Breast epithelium (tissue), 4 donors: ENCODE measurements at regions not wholly inside any gene's neighbourhood (a gene's known extent, or its start where the extent isn't known, plus 50 kb on each side); places are given as distances from the start of the nearest gene placed in this dataset.

ENCODE experiments used
- DNase-seq, 2 donors: peaks; one replicate each; pipeline ENCODE4 v3.0.0-alpha.2; 2019; ENCODE audit warnings: low spot score in 2 of 2
- H3K27ac ChIP-seq, 2 donors: fragments of 200-600 bp; sonication (generic) in 1 of 2; one replicate each; pipeline ENCODE4 v1.5.1; 2016 to 2019; ENCODE audit warnings: mild to moderate bottlenecking in 1 of 2
- H3K27me3 ChIP-seq, 2 donors: fragments of 200-600 bp; sonication (generic) in 1 of 2; one replicate each; pipeline versions ENCODE4 v1.5.1 to v1.6.0; 2017 to 2019; ENCODE audit warnings: control low read depth in 1 of 2, mild to moderate bottlenecking in 1 of 2
- H3K36me3 ChIP-seq: fragments of 200-600 bp; one replicate; pipeline ENCODE4 v1.5.1; 2019
- H3K4me1 ChIP-seq, 2 donors: fragments of 200-600 bp; sonication (generic); one replicate each; pipeline ENCODE4 v1.5.1; 2016 to 2019; ENCODE audit warnings: control low read depth in 1 of 2
- H3K4me3 ChIP-seq, 3 donors: fragments of 200-600 bp; sonication (generic); 1 replicate in 2 of 3; 2 replicates in 1 of 3; pipeline ENCODE4 v1.5.1; 2016 to 2019; ENCODE audit warnings: mild to moderate bottlenecking in 3 of 3, moderate library complexity in 2 of 3
- H3K9me3 ChIP-seq, 2 donors: fragments of 200-600 bp; sonication (generic) in 1 of 2; one replicate each; pipeline ENCODE4 v1.5.1; 2016 to 2019; ENCODE audit warnings: control low read depth in 1 of 2
- POLR2A ChIP-seq: fragments of 450-650 bp; IDR thresholded peaks from one replicate; pipeline ENCODE4 v1.6.1; 2016; ENCODE audit warnings: antibody characterized with exemption, mild to moderate bottlenecking, moderate library complexity
- POLR2AphosphoS5 ChIP-seq, 3 donors: sonication (generic); formaldehyde crosslinking; IDR thresholded peaks; one replicate each; pipeline ENCODE4 v1.6.1; 2017; ENCODE audit warnings: antibody characterized with exemption in 3 of 3
- intact Hi-C: fragments of 100-400 bp; cut with DNase I; formaldehyde crosslinking; loops from one replicate; pipeline ENCODE4 v1.15.1; 2023; ENCODE audit warnings: low total_unique reads
- TF ChIP-seq, protein P1 (sequence below), 3 donors: fragments of 450-650 bp; IDR thresholded peaks; one replicate each; pipeline ENCODE4 v1.5.1; 2016 to 2017; ENCODE audit warnings: antibody characterized with exemption in 3 of 3, mild to moderate bottlenecking in 3 of 3, moderate library complexity in 3 of 3

- Histone ChIP-seq H3K9me3 (peaks cover 0 to 3% of the 10 kb centered on the region in 2 donors), H3K4me1 (no peaks in the 10 kb centered on the region), H3K27me3 (no peaks in the 10 kb centered on the region), H3K4me3 (no peak overlapping the region), H3K27ac (no peak overlapping the region), H3K36me3 (no peaks in the 10 kb centered on the region)
- intact Hi-C loops: no loop called here
- no peak for TF ChIP-seq POLR2AphosphoS5 (IDR thresholded peaks at IDR 0.05)
- TF ChIP-seq, protein P1, sequence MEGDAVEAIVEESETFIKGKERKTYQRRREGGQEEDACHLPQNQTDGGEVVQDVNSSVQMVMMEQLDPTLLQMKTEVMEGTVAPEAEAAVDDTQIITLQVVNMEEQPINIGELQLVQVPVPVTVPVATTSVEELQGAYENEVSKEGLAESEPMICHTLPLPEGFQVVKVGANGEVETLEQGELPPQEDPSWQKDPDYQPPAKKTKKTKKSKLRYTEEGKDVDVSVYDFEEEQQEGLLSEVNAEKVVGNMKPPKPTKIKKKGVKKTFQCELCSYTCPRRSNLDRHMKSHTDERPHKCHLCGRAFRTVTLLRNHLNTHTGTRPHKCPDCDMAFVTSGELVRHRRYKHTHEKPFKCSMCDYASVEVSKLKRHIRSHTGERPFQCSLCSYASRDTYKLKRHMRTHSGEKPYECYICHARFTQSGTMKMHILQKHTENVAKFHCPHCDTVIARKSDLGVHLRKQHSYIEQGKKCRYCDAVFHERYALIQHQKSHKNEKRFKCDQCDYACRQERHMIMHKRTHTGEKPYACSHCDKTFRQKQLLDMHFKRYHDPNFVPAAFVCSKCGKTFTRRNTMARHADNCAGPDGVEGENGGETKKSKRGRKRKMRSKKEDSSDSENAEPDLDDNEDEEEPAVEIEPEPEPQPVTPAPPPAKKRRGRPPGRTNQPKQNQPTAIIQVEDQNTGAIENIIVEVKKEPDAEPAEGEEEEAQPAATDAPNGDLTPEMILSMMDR (IDR thresholded peaks at IDR 0.05): no peak
- no peak for TF ChIP-seq POLR2A
- DNase-seq: no peak
Observed at GRCh38 chr3:180820400-180820799, 92.1 kb upstream of the FXR1 start.

GRCh38 chr3:180825964-180826363 lies 86.5 kb upstream of the FXR1 start:
- intact Hi-C loops: no loop called here
- H3K4me3 ChIP-seq: no peak overlapping the region
- H3K4me1 ChIP-seq: no peaks in the 10 kb centered on the region
- no peak for DNase-seq
- H3K27me3 ChIP-seq: no peaks in the 10 kb centered on the region
- no peaks in the 10 kb centered on the region for H3K36me3 ChIP-seq
- TF ChIP-seq, protein P1 (IDR thresholded peaks at IDR 0.05): no peak
- TF ChIP-seq POLR2AphosphoS5 (IDR thresholded peaks at IDR 0.05) (no peak), POLR2A (no peak)
- H3K27ac ChIP-seq: no peak overlapping the region
- H3K9me3 ChIP-seq: no peaks in the 10 kb centered on the region

GRCh38 chr3:180827171-180827570 lies 85.3 kb upstream of the FXR1 start:
- H3K27me3 ChIP-seq: no peaks in the 10 kb centered on the region
- no peaks in the 10 kb centered on the region for H3K4me1 ChIP-seq
- H3K9me3 ChIP-seq: no peaks in the 10 kb centered on the region
- no peak overlapping the region for H3K4me3 ChIP-seq
- no peak overlapping the region for H3K27ac ChIP-seq
- TF ChIP-seq, protein P1 (IDR thresholded peaks at IDR 0.05): no peak
- no peak for TF ChIP-seq POLR2A
- no peak for TF ChIP-seq POLR2AphosphoS5 (IDR thresholded peaks at IDR 0.05)
- intact Hi-C loops: no loop called here
- no peaks in the 10 kb centered on the region for H3K36me3 ChIP-seq
- no peak for DNase-seq

DNA sequence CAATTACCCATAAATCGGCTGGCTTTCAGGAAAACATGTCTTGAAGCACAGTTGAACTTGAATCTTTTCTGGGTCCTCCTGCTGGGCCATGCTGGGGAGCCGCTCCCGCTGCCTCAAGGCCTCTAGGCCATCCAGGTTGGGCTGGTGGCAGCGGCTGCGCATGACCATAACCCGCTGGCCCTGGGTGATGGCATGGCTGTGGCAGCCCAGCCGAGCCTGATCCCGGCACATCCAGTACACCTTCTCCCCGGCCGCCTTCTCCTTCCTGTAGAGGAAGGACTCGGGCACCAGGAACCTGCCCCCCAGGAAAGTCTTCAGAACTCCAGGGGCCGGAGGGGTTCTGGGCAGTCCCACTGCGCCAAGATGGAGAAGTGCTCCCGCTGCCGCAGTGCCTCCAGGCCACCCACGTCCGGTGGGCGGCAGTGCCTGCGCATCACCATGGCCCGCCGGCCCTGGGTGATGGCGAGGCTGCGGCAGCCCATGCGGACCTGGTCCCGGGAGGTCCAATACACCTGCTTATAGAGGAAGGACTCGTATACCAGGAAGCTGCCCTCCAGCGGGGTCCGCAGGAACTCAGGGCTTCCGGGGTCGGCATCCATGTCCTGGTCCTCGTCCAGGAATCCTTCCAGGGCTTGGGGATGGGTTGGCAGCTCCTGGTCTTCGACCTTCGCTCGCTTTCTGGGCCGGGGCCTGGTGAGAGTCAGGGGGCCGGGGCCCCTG lies 84.3 kb upstream of the FXR1 start:
- H3K36me3 ChIP-seq: no peaks in the 10 kb centered on the region
- no peak overlapping the region for H3K4me3 ChIP-seq
- H3K27ac ChIP-seq: no peak overlapping the region
- no peaks in the 10 kb centered on the region for H3K9me3 ChIP-seq
- no peaks in the 10 kb centered on the region for H3K4me1 ChIP-seq
- no peak for TF ChIP-seq POLR2A
- no peak for TF ChIP-seq POLR2AphosphoS5 (IDR thresholded peaks at IDR 0.05)
- intact Hi-C loops: no loop called here
- DNase-seq: no peak
- no peaks in the 10 kb centered on the region for H3K27me3 ChIP-seq

DNA sequence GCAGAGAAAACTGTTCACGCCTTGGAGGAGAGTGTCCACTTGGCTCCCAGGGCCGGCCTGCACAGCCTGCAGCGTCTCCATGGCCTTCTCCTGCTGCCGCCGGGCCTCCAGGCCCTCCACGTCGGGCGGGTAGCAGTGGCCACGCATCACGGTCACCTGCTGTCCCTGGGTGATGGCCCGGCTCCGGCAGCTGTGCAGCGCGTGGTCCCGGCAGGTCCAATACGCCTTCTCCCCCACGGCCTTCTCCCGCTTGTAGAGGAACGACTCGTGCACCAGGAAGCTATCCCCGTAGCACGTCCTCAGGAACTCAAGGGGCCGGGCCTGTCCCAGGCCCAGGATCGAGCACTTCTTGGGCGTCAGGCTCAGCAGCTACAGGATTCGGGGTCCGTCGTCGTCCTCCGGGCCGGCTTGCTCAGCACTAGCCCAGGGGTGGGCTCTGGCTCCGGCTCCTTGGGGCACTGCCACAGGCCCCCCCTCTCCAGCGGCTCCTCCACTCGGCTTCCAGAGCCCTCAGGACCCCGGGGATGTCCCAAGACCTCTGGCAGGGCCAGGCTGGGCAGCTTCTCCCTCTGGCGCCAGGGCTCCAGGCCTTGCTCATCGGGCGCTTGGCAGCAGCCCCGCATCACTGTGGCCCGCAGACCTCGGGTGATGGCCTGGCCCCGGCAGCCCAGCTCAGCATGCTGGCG lies 83.6 kb upstream of the FXR1 start:
- Histone ChIP-seq H3K9me3 (no peaks in the 10 kb centered on the region), H3K36me3 (no peaks in the 10 kb centered on the region), H3K27me3 (no peaks in the 10 kb centered on the region), H3K4me1 (no peaks in the 10 kb centered on the region), H3K27ac (no peak overlapping the region), H3K4me3 (no peak overlapping the region)
- TF ChIP-seq POLR2A (no peak), POLR2AphosphoS5 (IDR thresholded peaks at IDR 0.05) (no peak)
- TF ChIP-seq, protein P1 (IDR thresholded peaks at IDR 0.05): no peak
- DNase-seq: no peak
- intact Hi-C loops: no loop called here
